ENCODE measurements at regions not wholly inside any gene's neighbourhood (a gene's known extent, or its start where the extent isn't known, plus 50 kb on each side); places are given as distances from the start of the nearest gene placed in this dataset.

DNA sequence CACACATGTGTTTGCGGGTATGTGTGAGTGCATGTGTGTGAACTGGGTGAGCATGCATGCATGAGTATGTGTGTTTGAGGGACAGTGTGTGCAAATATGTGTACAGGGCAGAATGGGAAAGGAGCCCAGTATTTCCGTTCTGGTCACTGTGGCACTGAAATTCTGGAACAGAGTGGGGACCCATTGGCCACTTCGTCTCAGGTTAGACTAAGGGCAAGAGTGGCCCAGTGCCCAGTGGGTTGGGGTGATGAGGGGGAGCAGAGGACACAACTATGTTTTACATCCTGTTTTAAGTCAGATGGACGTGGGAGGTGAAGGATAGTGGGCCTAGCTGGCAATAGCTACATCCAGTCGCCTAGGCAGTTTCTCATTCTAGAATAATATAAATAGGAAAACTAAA, 438.5 kb downstream of the DYNC2H1 start:
- H3K27me3 Mint-ChIP-seq, result peaks cover 2% of the 10 kb centered on the region
- no peak for ATAC-seq (ENCODE audit: low read depth)
- no peak overlapping the region for H3K4me3 Mint-ChIP-seq
- no peak overlapping the region for H3K27ac Mint-ChIP-seq
- no peaks in the 10 kb centered on the region for H3K4me1 Mint-ChIP-seq
- POLR2A ChIA-PET, result no interaction called here
- DNase-seq, result no peak
- H3K36me3 Mint-ChIP-seq, result no peaks in the 10 kb centered on the region
- H3K9me3 Mint-ChIP-seq, result peaks cover 2% of the 10 kb centered on the region

DNA sequence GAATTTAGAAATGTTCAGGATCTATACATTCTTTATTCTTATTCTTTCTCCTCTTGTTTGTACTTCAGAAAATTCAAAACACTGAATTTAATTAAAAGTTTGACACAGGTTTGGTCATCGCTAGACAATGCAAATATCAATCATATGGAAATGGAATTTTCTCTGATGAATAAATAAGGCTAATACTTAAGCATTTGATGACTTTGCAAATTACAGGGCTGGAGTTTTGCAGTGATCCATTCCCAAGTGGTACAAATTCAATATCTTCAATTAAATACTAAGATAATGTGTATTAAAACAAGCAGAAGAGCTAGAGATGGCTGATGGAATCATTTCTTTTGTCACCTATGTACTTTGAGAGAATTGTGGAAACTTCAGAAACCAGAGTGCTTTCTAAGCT, 439.6 kb downstream of the DYNC2H1 start:
- H3K9me3 Mint-ChIP-seq, result no peaks in the 10 kb centered on the region
- POLR2A ChIA-PET, result no interaction called here

DNA sequence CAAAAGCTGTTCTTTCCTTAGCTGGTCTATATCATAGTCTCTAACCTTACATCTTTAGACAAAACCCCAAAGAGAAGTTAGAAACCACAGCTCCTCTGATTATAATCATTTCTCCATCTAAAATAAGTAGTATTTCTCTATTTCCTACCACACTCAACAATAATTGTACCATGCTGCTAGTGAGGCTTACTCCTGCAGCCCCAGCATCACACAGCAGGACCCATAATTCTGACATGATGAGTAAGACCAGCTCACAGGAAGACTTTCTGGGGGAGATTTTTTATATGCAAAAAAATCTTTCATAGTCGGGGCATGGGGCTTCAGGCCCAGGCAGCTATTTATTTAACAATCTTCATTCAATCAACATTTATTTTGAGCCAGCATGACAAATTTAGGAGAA, 441.6 kb downstream of the DYNC2H1 start:
- Mint-ChIP-seq H3K36me3 (no peaks in the 10 kb centered on the region), H3K27me3 (peaks cover 2% of the 10 kb centered on the region), H3K4me1 (no peaks in the 10 kb centered on the region), H3K9me3 (no peaks in the 10 kb centered on the region), H3K27ac (no peak overlapping the region), H3K4me3 (no peak overlapping the region)
- ATAC-seq (ENCODE audit: low read depth), result no peak
- POLR2A ChIA-PET, result no interaction called here
- no peak for DNase-seq

More for the DNA sequence above, 439.6 kb downstream of the DYNC2H1 start:
- H3K4me3 Mint-ChIP-seq, result no peak overlapping the region
- no peak for ATAC-seq (ENCODE audit: low read depth)
- no peaks in the 10 kb centered on the region for H3K36me3 Mint-ChIP-seq
- peaks cover 2% of the 10 kb centered on the region for H3K27me3 Mint-ChIP-seq
- no peak for DNase-seq
- no peaks in the 10 kb centered on the region for H3K4me1 Mint-ChIP-seq
- H3K27ac Mint-ChIP-seq, result no peak overlapping the region

DNA sequence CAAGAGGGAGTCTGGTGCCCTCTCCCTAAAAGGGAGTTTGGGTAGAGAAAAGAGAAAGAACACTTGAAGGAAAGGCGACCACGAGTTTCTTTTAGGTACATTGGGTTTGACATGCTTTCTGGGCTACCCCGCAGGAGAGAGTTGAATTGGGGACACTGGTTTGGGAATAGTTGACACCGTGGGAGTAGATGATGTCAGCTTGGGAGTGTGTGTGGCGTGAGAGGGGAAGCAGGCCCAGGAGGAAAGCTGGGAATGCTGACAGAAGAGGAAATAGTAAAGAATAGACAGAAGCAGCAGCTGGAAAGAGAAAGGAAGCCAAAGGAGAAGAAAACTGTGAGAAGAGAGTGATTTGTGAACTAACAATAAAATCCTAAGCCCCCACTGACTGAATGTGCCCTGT, 442.9 kb downstream of the DYNC2H1 start:
- ATAC-seq (ENCODE audit: low read depth), result no peak
- no peak overlapping the region for H3K4me3 Mint-ChIP-seq
- H3K4me1 Mint-ChIP-seq, result no peaks in the 10 kb centered on the region
- H3K27me3 Mint-ChIP-seq, result peaks cover 2% of the 10 kb centered on the region
- no peaks in the 10 kb centered on the region for H3K9me3 Mint-ChIP-seq
- H3K36me3 Mint-ChIP-seq, result no peaks in the 10 kb centered on the region
- H3K27ac Mint-ChIP-seq, result no peak overlapping the region
- POLR2A ChIA-PET, result no interaction called here
- no peak for DNase-seq

DNA sequence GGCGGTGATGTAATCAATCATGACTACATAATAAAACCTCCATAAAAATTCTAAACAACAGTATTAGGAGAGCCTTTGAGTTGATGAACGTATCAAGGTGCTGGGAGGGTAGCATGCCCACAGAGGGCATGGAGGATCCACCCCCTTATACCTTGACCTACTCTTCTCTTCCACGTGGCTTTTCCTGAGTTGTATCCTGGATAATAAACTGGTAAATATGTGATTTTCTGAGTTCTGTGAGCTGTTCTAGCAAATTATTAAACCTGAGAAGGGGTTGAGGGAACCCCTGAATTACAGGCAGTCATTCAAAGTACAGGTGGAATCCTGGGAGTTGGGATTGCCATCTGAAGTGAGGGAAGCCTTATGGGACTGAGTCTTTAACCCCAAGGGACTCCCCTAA, 446.9 kb downstream of the DYNC2H1 start:
- Mint-ChIP-seq H3K9me3 (no peaks in the 10 kb centered on the region), H3K27me3 (no peaks in the 10 kb centered on the region), H3K4me3 (no peak overlapping the region), H3K36me3 (no peaks in the 10 kb centered on the region), H3K4me1 (no peaks in the 10 kb centered on the region), H3K27ac (no peak overlapping the region)
- POLR2A ChIA-PET, result no interaction called here
- DNase-seq (no peak), ATAC-seq (ENCODE audit: low read depth) (no peak)

DNA sequence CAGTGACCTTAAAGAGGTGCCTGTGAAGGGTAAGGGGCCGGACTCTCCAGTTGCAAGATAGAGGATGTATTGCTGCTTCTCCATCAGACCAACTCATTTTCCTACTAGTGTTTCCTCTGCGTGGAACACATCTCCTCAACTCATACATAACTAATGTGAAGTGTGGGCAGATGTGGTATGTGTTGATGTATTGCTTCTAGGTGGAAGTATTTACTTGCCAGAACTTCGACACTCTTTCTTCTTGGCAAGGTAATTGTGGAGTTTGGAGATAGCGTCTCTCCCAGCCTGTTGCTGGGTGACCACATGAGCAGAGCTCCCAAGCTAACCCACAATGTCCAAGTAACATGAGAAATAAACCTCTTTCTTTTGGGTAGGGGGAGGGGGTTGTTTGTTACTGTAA, 456.9 kb downstream of the DYNC2H1 start:
- H3K4me1 Mint-ChIP-seq, result no peaks in the 10 kb centered on the region
- H3K36me3 Mint-ChIP-seq, result no peaks in the 10 kb centered on the region
- no peak for ATAC-seq (ENCODE audit: low read depth)
- POLR2A ChIA-PET, result no interaction called here
- H3K27me3 Mint-ChIP-seq, result no peaks in the 10 kb centered on the region
- no peak overlapping the region for H3K4me3 Mint-ChIP-seq
- DNase-seq, result no peak
- no peak overlapping the region for H3K27ac Mint-ChIP-seq
- no peaks in the 10 kb centered on the region for H3K9me3 Mint-ChIP-seq

DNA sequence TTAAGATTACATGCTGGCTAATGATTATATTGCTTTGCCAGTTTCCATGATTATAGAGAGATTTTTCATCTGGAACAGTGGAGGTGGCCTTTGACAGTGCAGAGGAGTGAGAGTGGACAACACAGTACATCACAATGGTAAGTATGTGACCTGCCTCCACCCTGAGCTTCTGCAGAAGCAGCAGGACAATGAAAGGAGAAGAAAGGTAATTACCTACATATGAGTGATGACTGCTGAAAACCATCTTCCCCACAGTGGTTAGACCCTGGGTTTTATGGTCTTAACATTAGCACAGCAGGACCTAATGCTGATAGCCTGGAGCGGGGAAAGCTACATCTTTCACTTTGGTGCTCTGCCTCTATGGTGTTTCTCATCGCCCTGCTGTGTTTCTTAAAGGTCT, 454.7 kb upstream of the DDI1 start:
- Mint-ChIP-seq H3K4me3 (no peak overlapping the region), H3K36me3 (no peaks in the 10 kb centered on the region), H3K27me3 (peaks cover 2% of the 10 kb centered on the region), H3K27ac (no peak overlapping the region), H3K9me3 (no peaks in the 10 kb centered on the region), H3K4me1 (no peaks in the 10 kb centered on the region)
- ATAC-seq (ENCODE audit: low read depth), result no peak
- POLR2A ChIA-PET, result no interaction called here
- DNase-seq, result no peak

DNA sequence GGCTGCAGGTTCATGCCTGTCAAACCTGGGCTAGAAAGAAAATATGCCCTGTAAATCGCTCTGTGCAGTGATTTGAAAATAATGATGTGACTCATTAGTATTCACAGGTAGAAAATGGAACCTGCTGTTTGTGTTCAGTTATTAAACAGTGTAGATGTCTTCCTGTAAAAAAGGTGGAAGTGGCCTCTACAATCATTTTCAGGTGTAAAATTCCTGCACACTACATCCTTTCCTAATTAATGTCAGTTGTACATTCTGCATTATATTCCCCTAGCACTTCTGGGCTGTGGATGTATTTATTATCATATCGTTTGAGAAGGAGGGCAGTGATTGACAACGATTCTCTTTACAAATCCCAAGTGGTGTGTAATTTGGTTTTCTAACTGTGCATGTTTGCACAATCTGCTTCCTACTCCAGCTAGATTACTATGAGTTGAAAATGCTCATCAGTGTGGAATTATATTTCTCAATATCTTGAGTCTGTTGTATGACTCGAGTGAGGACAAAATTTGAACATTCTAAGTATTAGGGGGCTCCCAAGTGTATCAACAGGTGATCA, 454.0 kb upstream of the DDI1 start:
- Mint-ChIP-seq H3K4me1 (no peaks in the 10 kb centered on the region), H3K36me3 (no peaks in the 10 kb centered on the region), H3K9me3 (no peaks in the 10 kb centered on the region), H3K27me3 (peaks cover 3% of the 10 kb centered on the region), H3K4me3 (no peak overlapping the region), H3K27ac (no peak overlapping the region)
- ATAC-seq (ENCODE audit: low read depth) (no peak), DNase-seq (no peak)
- POLR2A ChIA-PET, result no interaction called here

DNA sequence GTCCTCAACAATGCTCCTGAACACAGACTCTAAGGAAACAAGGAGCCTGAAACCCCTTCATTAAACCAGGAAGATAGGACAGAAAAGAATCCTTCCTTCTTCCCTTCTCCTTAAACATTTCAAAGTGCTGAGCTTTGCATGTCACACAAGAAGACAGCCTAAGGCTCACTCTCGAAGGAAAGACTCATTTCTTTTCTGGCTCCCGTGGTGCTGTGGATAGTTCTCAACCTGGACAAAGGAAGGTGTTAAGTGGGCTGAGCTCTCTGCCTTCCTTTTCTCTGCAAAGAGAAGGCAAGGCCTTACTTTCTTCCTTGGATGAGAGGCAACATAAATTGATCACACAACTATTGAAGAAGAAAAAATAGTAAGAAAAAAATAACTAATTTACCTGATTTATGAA, 452.4 kb upstream of the DDI1 start:
- no peaks in the 10 kb centered on the region for H3K9me3 Mint-ChIP-seq
- POLR2A ChIA-PET, result no interaction called here
- no peak for ATAC-seq (ENCODE audit: low read depth)
- no peak overlapping the region for H3K27ac Mint-ChIP-seq
- H3K36me3 Mint-ChIP-seq, result no peaks in the 10 kb centered on the region
- DNase-seq, result no peak
- H3K4me3 Mint-ChIP-seq, result no peak overlapping the region
- H3K4me1 Mint-ChIP-seq, result no peaks in the 10 kb centered on the region
- peaks cover 4% of the 10 kb centered on the region for H3K27me3 Mint-ChIP-seq

DNA sequence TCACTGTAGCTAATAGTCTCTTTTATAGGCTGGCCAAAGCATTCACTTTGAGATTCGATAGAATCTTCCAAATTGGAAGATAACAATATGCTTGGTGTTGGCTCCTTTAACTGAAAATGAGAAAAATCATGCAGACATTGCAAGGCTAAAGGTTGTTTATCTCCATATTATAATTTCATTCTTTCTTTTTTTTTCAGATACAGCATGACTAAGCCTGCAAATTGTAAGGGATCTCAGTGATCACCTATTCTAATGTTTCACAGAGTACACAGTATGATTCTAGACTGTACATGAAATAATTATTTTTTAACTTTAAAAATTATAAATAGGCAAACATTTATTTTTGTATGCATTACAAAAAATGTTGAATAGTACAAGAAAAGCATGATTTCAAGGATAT, 451.7 kb upstream of the DDI1 start:
- DNase-seq, result no peak
- H3K4me3 Mint-ChIP-seq, result no peak overlapping the region
- no peaks in the 10 kb centered on the region for H3K4me1 Mint-ChIP-seq
- POLR2A ChIA-PET, result no interaction called here
- no peak for ATAC-seq (ENCODE audit: low read depth)
- H3K27ac Mint-ChIP-seq, result no peak overlapping the region
- H3K36me3 Mint-ChIP-seq, result no peaks in the 10 kb centered on the region
- peaks cover 6% of the 10 kb centered on the region for H3K27me3 Mint-ChIP-seq
- no peaks in the 10 kb centered on the region for H3K9me3 Mint-ChIP-seq

DNA sequence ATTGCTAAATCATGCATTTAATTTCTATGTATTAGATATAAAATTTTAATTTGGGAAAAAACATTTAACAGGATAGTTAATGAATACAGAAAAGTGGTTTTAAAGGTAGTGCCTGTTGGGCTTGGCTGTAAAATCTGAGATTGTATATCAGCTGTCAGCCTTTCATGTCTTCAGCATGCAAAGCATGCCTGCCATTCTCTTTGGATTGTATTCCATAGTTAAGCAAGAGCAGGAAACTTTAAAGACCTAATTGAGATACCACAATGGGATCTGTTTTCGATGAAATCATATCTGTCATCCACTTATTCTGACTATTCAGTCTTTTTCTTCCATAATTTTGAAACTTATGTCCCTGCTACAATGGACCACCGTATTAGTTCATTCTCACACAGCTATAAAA, 451.0 kb upstream of the DDI1 start:
- peaks cover 6% of the 10 kb centered on the region for H3K27me3 Mint-ChIP-seq
- no peaks in the 10 kb centered on the region for H3K9me3 Mint-ChIP-seq
- H3K36me3 Mint-ChIP-seq, result no peaks in the 10 kb centered on the region
- no peak overlapping the region for H3K4me3 Mint-ChIP-seq
- H3K4me1 Mint-ChIP-seq, result no peaks in the 10 kb centered on the region
- POLR2A ChIA-PET, result no interaction called here
- DNase-seq, result no peak
- no peak for ATAC-seq (ENCODE audit: low read depth)
- H3K27ac Mint-ChIP-seq, result no peak overlapping the region

DNA sequence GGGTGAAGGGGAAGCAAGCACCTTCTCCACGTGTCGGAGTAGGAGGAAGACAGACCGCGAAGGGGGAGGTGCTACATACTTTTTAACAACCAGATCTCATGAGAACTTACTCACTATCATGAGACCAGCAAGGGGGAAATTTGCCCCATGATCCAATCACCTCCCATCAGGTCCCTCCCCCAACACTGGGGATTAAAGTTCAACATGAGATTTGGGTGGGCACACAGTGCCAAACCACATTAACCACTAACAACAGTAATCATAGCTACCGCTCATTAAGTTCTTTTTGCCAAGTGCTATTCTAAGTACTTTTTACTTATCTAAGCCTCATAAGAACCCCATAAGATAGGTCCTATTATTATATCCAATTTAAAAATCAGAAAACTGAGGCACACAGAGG, 450.5 kb upstream of the DDI1 start:
- POLR2A ChIA-PET, result no interaction called here
- Mint-ChIP-seq H3K27ac (no peak overlapping the region), H3K36me3 (no peaks in the 10 kb centered on the region), H3K27me3 (peaks cover 6% of the 10 kb centered on the region), H3K9me3 (no peaks in the 10 kb centered on the region), H3K4me1 (no peaks in the 10 kb centered on the region), H3K4me3 (no peak overlapping the region)
- DNase-seq, result no peak
- no peak for ATAC-seq (ENCODE audit: low read depth)

DNA sequence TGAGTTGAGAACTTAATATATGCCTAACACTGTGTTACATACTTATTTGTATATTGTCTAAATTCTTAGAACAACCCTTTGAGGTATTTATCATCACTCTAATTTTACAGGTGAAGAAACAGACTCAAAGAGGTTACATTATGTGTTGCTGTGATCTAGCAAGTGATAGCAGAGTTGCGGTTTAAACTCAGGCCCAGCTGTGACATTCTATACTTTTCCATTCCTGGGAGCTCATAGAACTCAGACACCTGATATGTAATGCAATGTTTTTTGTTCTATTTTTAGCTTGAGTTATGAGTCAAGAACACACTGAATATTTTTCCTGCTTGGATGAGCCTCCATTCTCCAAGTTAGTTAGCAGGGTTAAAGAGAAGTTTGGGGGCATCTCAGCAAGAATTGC, 449.7 kb upstream of the DDI1 start:
- DNase-seq (no peak), ATAC-seq (ENCODE audit: low read depth) (no peak)
- POLR2A ChIA-PET, result no interaction called here
- no peaks in the 10 kb centered on the region for H3K4me1 Mint-ChIP-seq
- H3K9me3 Mint-ChIP-seq, result no peaks in the 10 kb centered on the region
- no peaks in the 10 kb centered on the region for H3K36me3 Mint-ChIP-seq
- H3K4me3 Mint-ChIP-seq, result no peak overlapping the region
- no peak overlapping the region for H3K27ac Mint-ChIP-seq
- peaks cover 6% of the 10 kb centered on the region for H3K27me3 Mint-ChIP-seq

DNA sequence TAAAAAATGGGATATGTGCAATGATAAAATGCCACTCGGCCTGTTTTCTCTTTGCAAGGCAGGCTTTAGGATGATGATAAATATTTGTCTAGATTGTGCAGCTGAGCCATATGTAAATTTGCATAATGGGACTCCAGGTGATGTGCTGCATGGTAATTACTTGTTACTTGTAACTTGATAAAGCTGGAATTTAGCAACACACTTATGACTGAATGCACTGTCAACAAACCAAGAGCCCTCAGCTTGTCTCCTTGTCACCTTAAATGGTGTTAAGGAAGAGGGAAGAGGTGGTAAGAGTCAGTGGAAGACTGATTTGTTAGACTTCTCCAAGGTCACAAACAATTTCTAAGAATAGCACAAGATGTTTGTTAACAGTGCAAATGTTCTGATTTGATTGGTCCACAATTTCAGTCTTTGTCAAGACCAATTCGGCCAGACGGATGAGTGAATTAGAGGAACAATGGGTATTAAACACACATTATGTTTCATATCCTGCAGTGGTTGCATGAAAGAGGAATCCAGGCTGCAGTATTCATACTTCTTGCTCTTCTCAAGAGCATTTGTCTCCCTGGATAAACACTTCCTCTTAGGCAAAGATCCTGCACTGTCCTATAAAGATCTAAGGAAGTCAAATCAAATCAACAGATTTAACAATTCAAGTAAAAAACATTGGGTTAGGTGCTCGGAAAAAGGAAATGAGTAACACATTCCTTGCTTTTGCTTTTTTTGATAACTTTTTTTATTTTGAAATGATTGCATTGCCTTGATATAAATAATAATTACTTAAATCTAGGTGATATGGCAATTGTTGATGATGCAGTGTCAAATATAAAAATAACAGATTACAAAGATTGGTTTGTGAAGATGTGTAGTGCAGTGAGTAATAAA, 448.3 kb upstream of the DDI1 start:
- POLR2A ChIA-PET, result no interaction called here
- Mint-ChIP-seq H3K4me1 (no peaks in the 10 kb centered on the region), H3K36me3 (no peaks in the 10 kb centered on the region), H3K9me3 (no peaks in the 10 kb centered on the region), H3K27ac (no peak overlapping the region), H3K4me3 (no peak overlapping the region), H3K27me3 (peaks cover 5% of the 10 kb centered on the region)
- ATAC-seq (ENCODE audit: low read depth) (no peak), DNase-seq (no peak)

Measured in activated naive CD8-positive, alpha-beta T cell treated with anti-CD3 and anti-CD28 coated beads, Interleukin-2, amount 10 ng/mL, durations not matched to agents 7 days and 5 days (primary cell).